ENCODE measurements at regions not wholly inside any gene's neighbourhood (a gene's known extent, or its start where the extent isn't known, plus 50 kb on each side); places are given as distances from the start of the nearest gene placed in this dataset.

GRCh38 chr3:63015614-63016309, 140.5 kb upstream of the CADPS start:
- Mint-ChIP-seq H3K27ac (ENCODE audit: unreplicated experiment) (peak overlapping the region; percentile 81), H3K4me3 (ENCODE audit: unreplicated experiment) (no peak overlapping the region), H3K4me1 (ENCODE audit: unreplicated experiment) (peaks cover 10% of the 10 kb centered on the region), H3K9me3 (ENCODE audit: unreplicated experiment) (no peaks in the 10 kb centered on the region), H3K36me3 (ENCODE audit: low read depth, unreplicated experiment) (no peaks in the 10 kb centered on the region), H3K27me3 (ENCODE audit: unreplicated experiment) (peaks cover 3% of the 10 kb centered on the region)
- peak; percentile 67 for DNase-seq (ENCODE audit: low spot score)
- no peak for TF ChIP-seq CTCF (IDR thresholded peaks at IDR 0.05; ENCODE audit: unreplicated experiment)

- H3K27me3 Mint-ChIP-seq (ENCODE audit: unreplicated experiment): no peaks in the 10 kb centered on the region
- TF ChIP-seq CTCF (IDR thresholded peaks at IDR 0.05; ENCODE audit: unreplicated experiment): no peak
- H3K4me1 Mint-ChIP-seq (ENCODE audit: unreplicated experiment): no peaks in the 10 kb centered on the region
- H3K4me3 Mint-ChIP-seq (ENCODE audit: unreplicated experiment): no peak overlapping the region
- H3K36me3 Mint-ChIP-seq (ENCODE audit: low read depth, unreplicated experiment): no peaks in the 10 kb centered on the region
- H3K9me3 Mint-ChIP-seq (ENCODE audit: unreplicated experiment): no peaks in the 10 kb centered on the region
- H3K27ac Mint-ChIP-seq (ENCODE audit: unreplicated experiment): no peak overlapping the region
- DNase-seq (ENCODE audit: low spot score): no peak
Observed at GRCh38 chr3:63022114-63022513, 146.9 kb upstream of the CADPS start.

- Mint-ChIP-seq H3K27ac (ENCODE audit: unreplicated experiment) (no peak overlapping the region), H3K9me3 (ENCODE audit: unreplicated experiment) (no peaks in the 10 kb centered on the region), H3K36me3 (ENCODE audit: low read depth, unreplicated experiment) (no peaks in the 10 kb centered on the region), H3K4me3 (ENCODE audit: unreplicated experiment) (no peak overlapping the region), H3K27me3 (ENCODE audit: unreplicated experiment) (no peaks in the 10 kb centered on the region), H3K4me1 (ENCODE audit: unreplicated experiment) (peaks cover 4% of the 10 kb centered on the region)
- no peak for DNase-seq (ENCODE audit: low spot score)
- no peak for TF ChIP-seq CTCF (IDR thresholded peaks at IDR 0.05; ENCODE audit: unreplicated experiment)
Observed at GRCh38 chr3:63026722-63027121, 151.5 kb upstream of the CADPS start.

GRCh38 chr3:63029326-63029725, 154.1 kb upstream of the CADPS start:
- Mint-ChIP-seq H3K9me3 (ENCODE audit: unreplicated experiment) (no peaks in the 10 kb centered on the region), H3K27ac (ENCODE audit: unreplicated experiment) (no peak overlapping the region), H3K36me3 (ENCODE audit: low read depth, unreplicated experiment) (no peaks in the 10 kb centered on the region), H3K4me3 (ENCODE audit: unreplicated experiment) (no peak overlapping the region), H3K27me3 (ENCODE audit: unreplicated experiment) (no peaks in the 10 kb centered on the region), H3K4me1 (ENCODE audit: unreplicated experiment) (peaks cover 4% of the 10 kb centered on the region)
- no peak for DNase-seq (ENCODE audit: low spot score)
- TF ChIP-seq CTCF (IDR thresholded peaks at IDR 0.05; ENCODE audit: unreplicated experiment): no peak

GRCh38 chr3:63029921-63030320, 154.7 kb upstream of the CADPS start:
- Mint-ChIP-seq H3K27me3 (ENCODE audit: unreplicated experiment) (no peaks in the 10 kb centered on the region), H3K4me1 (ENCODE audit: unreplicated experiment) (peaks cover 4% of the 10 kb centered on the region), H3K9me3 (ENCODE audit: unreplicated experiment) (no peaks in the 10 kb centered on the region), H3K4me3 (ENCODE audit: unreplicated experiment) (no peak overlapping the region), H3K36me3 (ENCODE audit: low read depth, unreplicated experiment) (no peaks in the 10 kb centered on the region), H3K27ac (ENCODE audit: unreplicated experiment) (no peak overlapping the region)
- no peak for DNase-seq (ENCODE audit: low spot score)
- TF ChIP-seq CTCF (IDR thresholded peaks at IDR 0.05; ENCODE audit: unreplicated experiment): no peak
